Activated CD8-positive, alpha-beta memory T cell treated with anti-CD3 and anti-CD28 coated beads for 48 hours (primary cell): ENCODE measurements at regions not wholly inside any gene's neighbourhood (a gene's known extent, or its start where the extent isn't known, plus 50 kb on each side); places are given as distances from the start of the nearest gene placed in this dataset.
"Not testable (repeated sequence)": the region's sequence is repeated elsewhere in the genome, so short reads cannot be mapped to it uniquely, and the experiment has no call there.

Source experiments
- DNase-seq, 3 experiments: peaks; one replicate each; pipeline ENCODE4 v3.0.0-alpha.2; 2020; ENCODE audit warnings: low read depth in 2 of 3, low spot score in 2 of 3

DNA sequence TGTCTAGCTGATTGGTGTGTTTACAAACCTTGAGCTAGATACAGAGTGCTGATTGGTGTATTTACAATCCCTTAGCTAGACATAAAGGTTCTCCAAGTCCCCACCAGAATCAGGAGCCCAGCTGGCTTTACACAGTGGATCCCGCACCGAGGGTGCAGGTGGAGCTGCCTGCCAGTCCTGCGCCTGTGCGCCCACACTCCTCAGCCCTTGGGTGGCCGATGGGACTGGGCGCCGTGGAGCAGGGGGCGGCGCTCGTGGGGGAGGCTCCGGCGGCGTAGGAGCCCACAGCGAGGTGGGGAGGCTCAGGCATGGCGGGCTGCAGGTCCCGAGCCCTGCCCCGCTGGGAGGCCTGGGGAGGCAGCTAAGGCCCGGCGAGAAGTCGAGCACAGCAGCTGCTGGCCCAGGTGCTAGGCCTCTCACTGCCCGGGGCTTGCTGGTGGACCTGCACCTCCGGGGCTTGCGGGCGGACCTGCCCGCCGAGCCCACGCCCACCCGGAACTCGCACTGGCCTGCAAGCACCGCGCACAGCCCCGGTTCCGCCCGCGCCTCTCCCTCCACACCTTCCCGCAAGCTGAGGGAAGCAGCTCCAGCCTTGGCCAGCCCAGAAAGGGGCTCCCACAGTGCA is 51.0 kb upstream of the CDYL start:
- not testable (repeated sequence) for DNase-seq

- not testable (repeated sequence) for DNase-seq
Measured at GRCh38 chr6:4724727-4725126, 51.5 kb upstream of the CDYL start.

DNA sequence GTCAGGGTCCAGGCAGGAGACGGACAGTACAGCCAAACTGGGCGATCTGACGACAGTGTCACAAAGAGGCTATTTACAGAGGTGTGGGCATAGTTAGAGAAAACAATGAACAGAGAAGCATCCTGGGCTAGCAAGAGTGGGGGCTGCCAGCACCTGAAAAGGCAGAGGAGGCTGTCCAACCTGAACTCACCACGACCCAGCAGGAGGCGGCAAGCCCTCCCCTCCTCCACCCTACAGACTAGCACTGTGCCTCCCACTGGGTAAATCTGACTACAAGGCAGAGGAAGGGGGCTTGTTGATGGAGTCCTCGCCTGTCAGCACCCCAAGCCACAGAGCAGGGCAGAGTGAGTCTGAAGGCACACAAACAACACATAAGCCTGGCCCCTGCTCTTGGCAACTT is 52.8 kb upstream of the CDYL start:
- DNase-seq = no peak

GRCh38 chr6:4721368-4721767 is 54.8 kb upstream of the CDYL start:
- DNase-seq = not testable (repeated sequence)

GRCh38 chr6:4719491-4719890 is 56.7 kb upstream of the CDYL start:
- DNase-seq = no peak

DNA sequence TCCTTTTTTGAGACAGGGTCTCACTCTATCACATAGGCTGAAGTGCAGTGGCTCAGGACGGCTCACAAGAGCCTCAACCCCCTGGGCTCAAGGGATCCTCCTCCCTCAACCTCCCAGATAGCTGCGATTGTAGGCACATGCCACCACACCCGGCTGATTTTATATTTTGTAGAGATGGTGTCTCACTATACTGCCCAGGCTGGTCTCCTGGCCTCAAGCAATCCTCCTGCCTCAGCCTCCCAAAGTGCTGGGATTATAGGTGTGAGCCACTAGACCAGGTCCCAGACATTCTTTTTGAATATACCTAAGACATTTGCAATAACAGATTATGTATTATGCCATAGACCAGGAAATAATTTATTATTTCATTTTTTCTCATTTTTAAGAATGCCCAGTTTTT is 58.3 kb upstream of the CDYL start:
- no peak for DNase-seq

DNA sequence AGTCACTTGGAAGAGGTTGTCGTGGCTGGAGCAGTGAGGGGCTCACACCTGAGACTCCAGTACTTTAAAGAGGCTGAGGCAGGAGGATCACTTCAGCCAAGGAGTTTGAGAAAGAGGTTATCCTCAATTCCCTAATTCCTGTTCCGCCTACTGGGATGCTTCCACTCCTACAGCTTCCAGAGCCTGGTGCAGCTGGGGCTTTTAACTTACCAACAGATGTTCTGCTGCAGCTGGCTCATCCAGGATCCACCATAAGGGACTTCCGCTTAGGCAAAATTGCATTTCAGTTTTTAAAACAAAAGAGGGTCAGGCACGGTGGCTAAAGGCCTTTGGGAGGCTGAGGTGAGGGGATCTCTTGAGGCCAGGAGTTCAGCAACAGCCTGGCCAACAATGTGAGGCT is 59.1 kb upstream of the CDYL start:
- DNase-seq = no peak

DNA sequence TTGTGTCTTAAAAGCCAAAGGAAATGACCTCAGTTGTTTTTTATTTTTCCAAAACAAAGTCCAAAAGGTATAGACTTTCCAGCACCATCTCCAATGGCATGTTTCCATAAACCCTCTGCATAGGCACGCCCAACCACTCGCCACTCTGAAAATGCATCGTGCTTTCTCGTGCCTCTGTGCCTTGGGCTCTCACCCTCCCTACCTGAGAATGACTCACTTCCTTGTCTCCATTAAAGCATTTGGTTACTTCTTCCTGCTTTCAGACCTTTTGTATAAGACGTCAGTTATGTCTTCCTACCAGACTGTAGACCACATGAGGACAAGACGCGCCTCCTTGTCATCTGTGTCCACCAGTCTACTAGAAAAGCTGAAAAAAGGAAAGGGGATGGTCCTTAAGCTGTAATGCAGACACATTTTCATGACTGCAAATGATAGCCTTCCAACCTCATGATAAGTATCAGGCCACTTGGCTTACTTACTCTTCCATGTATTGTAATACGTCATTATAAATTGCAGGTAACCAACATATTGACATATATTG is 61.2 kb upstream of the CDYL start:
- no peak for DNase-seq

DNA sequence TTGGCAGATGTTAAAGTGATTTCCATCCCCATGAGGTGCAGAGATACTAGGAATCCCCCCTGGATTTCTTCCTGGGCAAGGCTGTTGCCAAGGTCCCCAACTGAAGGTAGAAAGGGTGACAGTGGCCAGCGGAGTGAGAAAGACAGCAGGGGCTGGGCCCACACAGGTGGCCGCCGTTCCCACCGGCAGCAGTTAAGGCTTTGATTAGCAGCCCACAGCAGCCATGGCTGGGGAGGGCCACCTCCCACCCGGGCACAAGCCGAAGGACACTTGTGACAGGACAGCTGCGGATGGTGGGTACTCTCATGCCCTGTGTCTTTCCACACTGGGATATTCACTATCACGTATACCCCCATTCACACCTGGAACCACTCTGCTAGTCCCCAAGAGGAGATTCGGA is 63.9 kb upstream of the CDYL start:
- DNase-seq = no peak

DNA sequence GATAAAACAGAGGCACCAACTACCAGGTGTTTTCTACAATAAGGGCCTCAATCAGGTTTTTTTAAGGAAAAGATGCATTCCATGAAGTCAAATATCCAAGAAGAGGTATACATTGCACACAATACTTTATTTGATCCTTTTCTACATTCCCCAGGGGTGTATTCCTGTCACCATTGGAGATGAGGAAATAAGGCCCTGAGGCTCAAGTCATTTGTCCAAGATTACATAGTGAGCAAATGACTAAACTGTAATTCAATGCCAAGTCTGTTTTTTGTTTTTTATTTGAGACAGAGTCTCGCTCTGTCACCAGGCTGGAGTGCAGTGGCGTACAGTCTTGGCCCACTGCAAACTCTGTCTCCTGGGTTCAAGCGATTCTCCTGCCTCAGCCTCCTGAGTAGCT is 69.2 kb upstream of the CDYL start:
- no peak for DNase-seq

DNA sequence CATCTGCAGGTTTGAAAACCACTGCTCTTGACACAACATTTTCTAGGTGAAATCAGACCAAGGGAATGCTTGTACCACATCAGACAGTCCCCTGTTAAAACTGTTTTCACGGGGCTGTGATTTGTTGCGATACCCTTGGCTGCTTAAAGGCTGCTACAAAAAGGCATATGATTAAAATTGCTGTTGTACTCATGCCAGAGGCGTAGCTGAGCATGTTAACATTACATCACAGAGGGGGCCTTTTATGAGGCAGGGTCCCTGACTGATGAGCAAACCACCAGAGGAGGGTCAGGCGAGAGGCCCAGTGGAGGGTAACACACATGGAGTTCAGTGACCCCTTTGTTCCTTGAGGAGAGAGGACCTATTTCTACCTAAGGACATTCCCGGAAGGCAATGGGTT is 70.4 kb upstream of the CDYL start:
- DNase-seq = no peak

- no peak for DNase-seq
Measured at GRCh38 chr6:4703382-4703781, 72.8 kb upstream of the CDYL start.

DNA sequence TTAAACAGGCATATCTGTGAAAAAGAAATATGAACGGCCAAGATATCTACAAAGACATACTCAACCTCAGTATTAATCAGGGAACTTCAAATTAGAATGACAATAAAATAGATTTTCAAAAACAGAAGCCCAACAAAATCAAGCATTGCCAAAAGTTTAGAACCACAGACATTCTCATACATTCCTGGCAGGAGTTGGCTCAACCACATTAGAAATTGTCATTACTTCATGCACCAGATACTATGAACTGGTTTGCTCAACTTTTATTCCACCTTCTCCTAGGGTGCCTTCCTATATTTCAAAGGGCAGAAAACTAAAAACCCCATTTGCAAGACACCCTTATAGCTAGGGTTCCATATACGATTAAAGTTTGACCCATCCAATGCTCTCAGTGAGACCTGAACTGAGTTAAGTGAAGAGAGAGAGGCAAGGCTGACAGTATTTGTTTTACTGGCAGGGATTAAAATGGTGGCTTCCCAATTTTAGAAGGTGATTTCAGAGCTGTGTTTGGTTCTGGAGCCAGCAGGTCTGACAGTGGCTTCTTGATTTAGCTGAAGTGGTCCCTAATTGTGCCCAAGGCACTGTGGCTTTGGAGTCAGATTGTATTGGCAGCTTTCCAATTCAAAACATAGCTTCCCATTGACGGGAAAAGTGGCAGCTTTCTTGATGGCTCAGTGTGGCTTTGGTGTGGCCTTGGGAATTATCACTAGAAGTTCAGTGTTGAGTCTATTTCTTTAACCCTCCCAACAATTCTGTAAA is 77.1 kb upstream of the CDYL start:
- no peak for DNase-seq

DNA sequence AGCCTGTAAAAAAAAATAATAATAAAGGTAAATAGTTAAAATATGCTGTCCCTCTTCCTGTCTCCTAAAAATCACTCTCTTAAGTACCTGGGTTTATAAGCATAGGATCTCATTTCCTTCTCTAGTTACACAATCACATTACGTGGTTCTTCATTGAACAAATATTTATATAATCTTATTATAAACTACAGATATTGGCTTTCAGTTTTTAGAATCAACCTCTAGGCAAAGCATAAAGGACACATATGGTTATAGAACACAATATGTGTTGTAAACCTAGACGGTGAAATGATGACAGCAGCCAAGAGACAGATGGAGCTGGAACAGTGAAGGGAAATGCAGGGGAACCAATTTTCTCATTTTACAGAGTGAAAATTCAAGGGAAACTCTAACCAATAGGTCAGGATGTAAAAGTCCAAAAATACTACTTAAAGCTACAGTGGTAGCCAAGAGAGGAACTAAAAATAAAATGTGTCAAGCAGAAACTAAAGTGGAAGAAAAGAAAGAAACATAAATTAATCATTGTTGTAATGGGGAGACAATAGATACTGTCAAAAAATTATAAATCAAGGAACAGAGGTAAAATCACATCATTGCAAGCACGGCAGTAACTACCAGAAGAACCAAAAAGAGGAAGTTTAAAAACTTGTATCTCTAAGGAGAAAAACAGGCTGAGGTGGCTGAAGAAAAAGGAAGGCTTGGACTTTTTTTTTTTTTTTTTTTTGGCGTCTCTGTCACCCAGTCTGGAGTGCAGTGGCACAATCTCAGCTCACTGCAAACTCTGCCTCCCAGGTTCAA is 82.8 kb upstream of the CDYL start:
- DNase-seq = no peak

DNA sequence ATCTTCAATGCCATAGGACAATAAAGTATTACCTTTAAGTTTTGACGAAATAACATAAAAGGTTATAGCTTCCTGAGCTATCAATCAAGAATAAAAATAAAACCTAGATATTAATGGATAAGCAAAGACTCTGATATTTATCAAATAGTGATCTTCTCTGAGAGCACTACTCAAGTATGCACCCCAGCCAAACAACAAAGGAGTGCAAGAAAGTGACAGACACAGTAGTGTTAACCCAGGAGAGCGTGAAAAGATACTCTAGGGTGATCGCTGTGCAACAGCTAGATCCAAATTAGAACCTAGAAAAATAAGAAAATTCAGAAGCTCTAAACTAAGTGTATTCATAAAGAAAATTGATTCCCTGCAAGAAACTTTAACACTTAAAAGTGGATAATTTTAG is 83.5 kb upstream of the CDYL start:
- no peak for DNase-seq

GRCh38 chr6:4687989-4688947 is 87.9 kb upstream of the CDYL start:
- no peak for DNase-seq

DNA sequence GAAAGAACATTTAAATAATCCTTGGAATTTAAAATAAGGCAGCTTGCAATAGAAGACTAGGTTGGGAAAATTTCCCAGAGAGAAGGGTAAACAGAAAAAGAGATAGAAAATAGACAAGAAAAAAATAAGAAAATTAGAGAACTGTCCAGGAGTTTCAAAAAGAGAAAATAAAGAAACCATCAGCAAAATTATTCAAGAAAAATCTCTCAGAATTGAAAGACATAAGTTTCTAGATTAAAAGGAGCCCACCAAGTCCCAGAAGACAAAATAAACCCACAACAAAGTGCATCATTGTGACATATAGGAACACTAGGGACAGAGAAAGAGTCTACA is 88.6 kb upstream of the CDYL start:
- no peak for DNase-seq

GRCh38 chr6:4682431-4683097 is 93.6 kb upstream of the CDYL start:
- no peak for DNase-seq

DNA sequence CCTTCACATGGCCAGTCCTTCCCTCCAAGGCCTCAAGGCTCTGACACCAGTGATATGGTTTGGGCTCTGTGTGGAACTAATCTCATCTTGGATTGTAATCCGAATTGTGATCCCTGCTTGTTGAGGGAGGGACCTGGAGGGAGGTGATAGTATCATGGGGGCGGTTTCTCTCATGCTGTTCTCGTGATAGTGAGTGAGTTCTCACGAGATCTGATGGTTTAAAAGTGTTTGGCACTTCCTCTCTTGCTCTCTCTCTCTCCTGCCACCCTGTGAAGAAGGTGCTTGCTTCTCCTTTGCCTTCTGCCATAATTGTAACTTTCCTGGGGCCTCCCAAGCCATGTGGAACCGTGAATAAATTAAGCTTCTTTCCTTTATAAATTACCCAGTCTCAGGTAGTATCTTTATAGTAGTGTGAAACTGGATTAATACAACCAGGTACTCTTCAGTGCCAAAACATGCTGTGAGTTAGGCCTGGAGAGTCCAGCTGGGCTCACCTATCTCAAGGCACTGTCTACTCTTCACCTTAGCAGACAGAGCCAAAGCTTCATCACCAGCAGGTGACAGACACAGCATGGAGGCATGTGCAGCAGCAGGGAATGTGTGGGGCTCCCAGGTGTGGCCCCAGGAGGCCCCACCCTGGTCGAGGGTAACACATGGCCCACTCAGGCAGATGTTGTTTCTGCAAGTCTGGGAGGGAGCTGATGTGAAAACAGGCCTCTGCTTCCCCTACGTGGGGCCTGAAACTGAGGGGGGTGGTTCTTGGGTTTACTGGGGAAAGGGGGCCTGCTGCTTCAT is 97.5 kb upstream of the CDYL start:
- DNase-seq = no peak

DNA sequence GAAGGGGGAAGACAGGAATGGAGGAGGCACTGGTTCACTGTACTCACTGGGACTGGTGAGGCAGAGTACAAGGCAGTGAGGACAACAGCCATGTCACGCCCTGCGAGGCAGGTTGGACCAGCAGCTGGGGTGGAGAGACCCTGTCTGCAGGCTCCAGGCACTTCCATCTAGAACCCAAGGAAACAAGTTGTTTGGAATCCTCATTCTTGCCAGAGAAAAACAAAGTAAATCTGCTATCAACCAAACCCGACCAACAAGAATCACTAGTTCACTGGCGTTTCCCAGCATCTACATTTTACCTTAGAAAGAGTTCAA is 98.5 kb upstream of the CDYL start:
- DNase-seq = no peak
